Astrocyte (in vitro differentiated cells and primary cell): ENCODE measurements at regions not wholly inside any gene's neighbourhood (a gene's known extent, or its start where the extent isn't known, plus 50 kb on each side); places are given as distances from the start of the nearest gene placed in this dataset.

Source experiments
- EZH2 ChIP-seq: IDR thresholded peaks from 2 replicates; pipeline ENCODE4 v1.6.1; 2012; ENCODE audit warnings: mild to moderate bottlenecking, low read length, inconsistent platforms; ENCODE audit not compliant: insufficient read depth
- TF ChIP-seq, protein P1 (sequence below): IDR thresholded peaks from 2 replicates; pipeline ENCODE4 v1.5.1; 2011; ENCODE audit warnings: low read depth, mild to moderate bottlenecking, inconsistent platforms, low read length, moderate library complexity; ENCODE audit not compliant: insufficient read depth

DNA sequence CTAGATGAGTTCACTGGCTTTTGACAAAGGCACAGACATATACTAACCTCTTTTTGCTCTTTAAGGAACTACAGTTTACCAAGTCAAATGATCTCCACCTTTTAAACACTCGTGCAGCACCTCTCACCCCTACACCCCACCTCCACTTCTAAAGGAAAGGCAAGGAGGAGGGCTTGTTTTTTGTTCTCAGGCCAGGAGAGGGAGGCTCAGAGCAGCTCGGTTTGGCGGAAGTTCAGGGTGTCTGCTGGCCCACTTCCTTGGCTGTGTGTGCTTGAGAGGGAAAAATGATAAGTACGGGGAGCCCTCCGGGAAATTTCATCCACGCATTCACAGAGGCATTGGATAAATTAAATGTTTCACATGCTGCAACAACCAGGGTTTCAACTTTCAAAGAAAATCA is 667.9 kb downstream of the BCL11A start:
- TF ChIP-seq EZH2, result no peak
- TF ChIP-seq, protein P1, sequence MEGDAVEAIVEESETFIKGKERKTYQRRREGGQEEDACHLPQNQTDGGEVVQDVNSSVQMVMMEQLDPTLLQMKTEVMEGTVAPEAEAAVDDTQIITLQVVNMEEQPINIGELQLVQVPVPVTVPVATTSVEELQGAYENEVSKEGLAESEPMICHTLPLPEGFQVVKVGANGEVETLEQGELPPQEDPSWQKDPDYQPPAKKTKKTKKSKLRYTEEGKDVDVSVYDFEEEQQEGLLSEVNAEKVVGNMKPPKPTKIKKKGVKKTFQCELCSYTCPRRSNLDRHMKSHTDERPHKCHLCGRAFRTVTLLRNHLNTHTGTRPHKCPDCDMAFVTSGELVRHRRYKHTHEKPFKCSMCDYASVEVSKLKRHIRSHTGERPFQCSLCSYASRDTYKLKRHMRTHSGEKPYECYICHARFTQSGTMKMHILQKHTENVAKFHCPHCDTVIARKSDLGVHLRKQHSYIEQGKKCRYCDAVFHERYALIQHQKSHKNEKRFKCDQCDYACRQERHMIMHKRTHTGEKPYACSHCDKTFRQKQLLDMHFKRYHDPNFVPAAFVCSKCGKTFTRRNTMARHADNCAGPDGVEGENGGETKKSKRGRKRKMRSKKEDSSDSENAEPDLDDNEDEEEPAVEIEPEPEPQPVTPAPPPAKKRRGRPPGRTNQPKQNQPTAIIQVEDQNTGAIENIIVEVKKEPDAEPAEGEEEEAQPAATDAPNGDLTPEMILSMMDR, result no peak
